ENCODE measurements at regions not wholly inside any gene's neighbourhood (a gene's known extent, or its start where the extent isn't known, plus 50 kb on each side); places are given as distances from the start of the nearest gene placed in this dataset.

- H3K4me1 ChIP-seq (ENCODE audit: insufficient read depth, low read length), result no peaks in the 10 kb centered on the region
- H3F3A ChIP-seq (ENCODE audit: low read length, unreplicated experiment), result no peaks in the 10 kb centered on the region
- CTCF ChIA-PET, result no interaction called here
- no peaks in the 10 kb centered on the region for H3K9me3 ChIP-seq (ENCODE audit: low read length)
- TF ChIP-seq EZH2phosphoT487 (IDR thresholded peaks at IDR 0.05; ENCODE audit: borderline replicate concordance, low read length) (no peak), EZH2 (IDR thresholded peaks at IDR 0.05; ENCODE audit: low read length, unreplicated experiment) (no peak), CTCF (conservative IDR thresholded peaks at IDR 0.05; ENCODE audit: low read depth, low read length) (no peak)
- no peak overlapping the region for H3K4me3 ChIP-seq (ENCODE audit: low read length)
- H3K36me3 ChIP-seq (ENCODE audit: low read depth, low read length), result no peaks in the 10 kb centered on the region
- H3K27me3 ChIP-seq (ENCODE audit: low read length), result no peaks in the 10 kb centered on the region
- no peaks in the 10 kb centered on the region for H3K79me2 ChIP-seq (ENCODE audit: low read length)
- H3K4me2 ChIP-seq (ENCODE audit: low read length), result no peak overlapping the region
- DNase-seq, result peak; percentile 26
- no peaks in the 10 kb centered on the region for H3K9me2 ChIP-seq (replicated peaks; ENCODE audit: low read length)
- H3K27ac ChIP-seq (ENCODE audit: low read length), result no peak overlapping the region
- H2AFZ ChIP-seq (ENCODE audit: low read length), result no peak overlapping the region
- no peak for ATAC-seq
- POLR2A ChIA-PET (ENCODE audit: unreplicated experiment), result no interaction called here
- H4K20me1 ChIP-seq (ENCODE audit: low read length), result no peaks in the 10 kb centered on the region
- H3K9ac ChIP-seq (ENCODE audit: low read length), result no peak overlapping the region
- no TSS peak for BruUV-seq (replicated peaks)
- intact Hi-C loops (cut with micrococcal nuclease), result no loop called here
Observed at GRCh38 chr12:5376591-5377207, 55.2 kb upstream of the NTF3 start.

- DNase-seq, result peak; percentile 3
- Histone ChIP-seq H3K9me3 (ENCODE audit: low read length) (no peaks in the 10 kb centered on the region), H3K4me1 (ENCODE audit: insufficient read depth, low read length) (no peaks in the 10 kb centered on the region), H3K9ac (ENCODE audit: low read length) (no peak overlapping the region), H3K4me3 (ENCODE audit: low read length) (no peak overlapping the region), H3K27ac (ENCODE audit: low read length) (no peak overlapping the region), H3K36me3 (ENCODE audit: low read depth, low read length) (no peaks in the 10 kb centered on the region), H4K20me1 (ENCODE audit: low read length) (no peaks in the 10 kb centered on the region), H3K27me3 (ENCODE audit: low read length) (no peaks in the 10 kb centered on the region), H3F3A (ENCODE audit: low read length, unreplicated experiment) (no peaks in the 10 kb centered on the region), H2AFZ (ENCODE audit: low read length) (no peak overlapping the region), H3K79me2 (ENCODE audit: low read length) (no peaks in the 10 kb centered on the region), H3K4me2 (ENCODE audit: low read length) (no peak overlapping the region), H3K9me2 (replicated peaks; ENCODE audit: low read length) (no peaks in the 10 kb centered on the region)
- no peak for TF ChIP-seq CTCF (conservative IDR thresholded peaks at IDR 0.05; ENCODE audit: low read depth, low read length)
- ChIA-PET POLR2A (ENCODE audit: unreplicated experiment) (no interaction called here), CTCF (no interaction called here)
- intact Hi-C loops (cut with micrococcal nuclease), result no loop called here
- ATAC-seq, result no peak
- BruUV-seq (replicated peaks), result no TSS peak
Observed at GRCh38 chr12:5377997-5378592, 53.8 kb upstream of the NTF3 start.

GRCh38 chr12:5379749-5380496, 52.0 kb upstream of the NTF3 start:
- Histone ChIP-seq H3K4me3 (ENCODE audit: low read length) (no peak overlapping the region), H3F3A (ENCODE audit: low read length, unreplicated experiment) (no peaks in the 10 kb centered on the region), H3K9me3 (ENCODE audit: low read length) (no peaks in the 10 kb centered on the region), H3K27me3 (ENCODE audit: low read length) (no peaks in the 10 kb centered on the region), H4K20me1 (ENCODE audit: low read length) (no peaks in the 10 kb centered on the region), H3K27ac (ENCODE audit: low read length) (peak overlapping the region; percentile 26; the same call in 1 of the 2 replicates), H3K9ac (ENCODE audit: low read length) (no peak overlapping the region), H3K4me2 (ENCODE audit: low read length) (no peak overlapping the region), H3K4me1 (ENCODE audit: insufficient read depth, low read length) (no peaks in the 10 kb centered on the region), H3K36me3 (ENCODE audit: low read depth, low read length) (no peaks in the 10 kb centered on the region), H2AFZ (ENCODE audit: low read length) (no peak overlapping the region), H3K79me2 (ENCODE audit: low read length) (no peaks in the 10 kb centered on the region), H3K9me2 (replicated peaks; ENCODE audit: low read length) (no peaks in the 10 kb centered on the region)
- DNase-seq (peak; percentile 44), ATAC-seq (no peak)
- no peak for TF ChIP-seq CTCF (conservative IDR thresholded peaks at IDR 0.05; ENCODE audit: low read depth, low read length)
- TF ChIP-seq EZH2phosphoT487 (IDR thresholded peaks at IDR 0.05; ENCODE audit: borderline replicate concordance, low read length), result no peak
- no peak for TF ChIP-seq EZH2 (IDR thresholded peaks at IDR 0.05; ENCODE audit: low read length, unreplicated experiment)
- ChIA-PET POLR2A (ENCODE audit: unreplicated experiment) (no interaction called here), CTCF (no interaction called here)
- intact Hi-C loops (cut with micrococcal nuclease), result no loop called here
- BruUV-seq (replicated peaks), result no TSS peak
